ENCODE measurements at regions not wholly inside any gene's neighbourhood (a gene's known extent, or its start where the extent isn't known, plus 50 kb on each side); places are given as distances from the start of the nearest gene placed in this dataset.

DNA sequence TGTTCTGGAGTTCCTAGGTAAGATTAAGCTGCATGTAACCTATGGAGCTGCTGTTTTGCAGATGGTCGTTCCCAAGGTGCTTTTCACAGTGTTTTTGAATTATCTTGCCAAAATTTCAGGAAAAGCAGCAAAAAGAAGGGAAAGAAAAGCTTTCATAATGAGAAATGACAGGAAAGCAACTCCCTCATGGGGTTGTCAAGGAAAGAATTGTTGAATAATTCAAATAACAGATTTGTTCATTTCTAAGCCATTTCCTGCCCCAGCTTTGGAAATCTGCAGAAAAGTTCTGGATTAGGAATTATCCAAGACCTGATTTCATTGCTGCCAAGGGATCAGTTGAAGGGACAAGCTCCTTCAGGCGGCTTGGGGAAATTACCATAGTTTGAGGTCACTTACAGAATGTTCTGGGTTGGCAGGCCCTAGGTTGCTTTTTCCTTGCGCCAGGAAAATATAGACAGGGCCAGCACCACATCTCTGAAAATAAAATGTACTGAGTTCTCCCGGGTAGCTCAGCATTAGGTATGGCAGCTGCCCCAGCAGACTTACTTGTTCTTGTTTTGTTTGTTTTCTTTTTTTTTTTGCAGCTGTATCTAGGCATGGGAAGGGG is 354.7 kb downstream of the STIM2 start:
- H3K4me2 ChIP-seq: no peak overlapping the region
- H3K36me3 ChIP-seq: no peaks in the 10 kb centered on the region
- H3K27me3 ChIP-seq: no peaks in the 10 kb centered on the region
- no peak overlapping the region for H3K4me3 ChIP-seq
- H4K20me1 ChIP-seq: no peaks in the 10 kb centered on the region
- H3K9ac ChIP-seq: no peak overlapping the region
- no peak for TF ChIP-seq Cebpa-rat (IDR thresholded peaks at IDR 0.05)
- no peaks in the 10 kb centered on the region for H3K4me1 ChIP-seq
- no peak overlapping the region for H3K27ac ChIP-seq
- H3K9me3 ChIP-seq (replicated peaks in 1 of 11): no peaks in the 10 kb centered on the region

DNA sequence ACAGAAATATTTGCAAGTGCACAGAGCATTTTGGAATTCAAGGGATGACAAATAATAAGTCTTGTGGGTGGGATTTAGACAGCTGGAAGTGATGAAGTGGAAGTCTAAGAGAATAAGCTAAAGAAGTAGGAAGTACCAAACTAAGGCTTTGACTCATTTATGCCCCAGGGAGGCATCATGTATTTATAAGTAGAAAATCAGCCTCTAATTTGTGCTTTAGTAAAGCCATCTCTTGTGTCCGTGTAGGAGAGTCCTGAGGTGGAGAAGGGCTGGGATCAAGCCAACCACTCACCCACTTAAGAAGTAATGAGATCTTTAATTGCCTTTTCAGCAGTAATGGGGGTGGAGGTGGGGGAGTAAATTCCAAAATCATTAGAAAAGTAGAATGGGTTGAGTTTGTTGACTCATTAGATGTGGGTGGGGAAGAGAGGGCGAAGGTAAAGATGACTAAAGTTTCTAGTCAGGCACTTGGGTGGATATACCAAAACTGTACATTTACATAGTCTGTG is 356.7 kb downstream of the STIM2 start:
- no peak for TF ChIP-seq Cebpa-rat (IDR thresholded peaks at IDR 0.05)
- Histone ChIP-seq H3K27ac (no peak overlapping the region), H3K27me3 (no peaks in the 10 kb centered on the region), H4K20me1 (no peaks in the 10 kb centered on the region), H3K9ac (no peak overlapping the region), H3K4me1 (no peaks in the 10 kb centered on the region), H3K9me3 (replicated peaks in 1 of 11) (peaks cover 0 to 3% (median 0%) of the 10 kb centered on the region in 11 experiments; a peak in 1 of 22 replicates), H3K4me2 (no peak overlapping the region), H3K36me3 (no peaks in the 10 kb centered on the region), H3K4me3 (no peak overlapping the region)

DNA sequence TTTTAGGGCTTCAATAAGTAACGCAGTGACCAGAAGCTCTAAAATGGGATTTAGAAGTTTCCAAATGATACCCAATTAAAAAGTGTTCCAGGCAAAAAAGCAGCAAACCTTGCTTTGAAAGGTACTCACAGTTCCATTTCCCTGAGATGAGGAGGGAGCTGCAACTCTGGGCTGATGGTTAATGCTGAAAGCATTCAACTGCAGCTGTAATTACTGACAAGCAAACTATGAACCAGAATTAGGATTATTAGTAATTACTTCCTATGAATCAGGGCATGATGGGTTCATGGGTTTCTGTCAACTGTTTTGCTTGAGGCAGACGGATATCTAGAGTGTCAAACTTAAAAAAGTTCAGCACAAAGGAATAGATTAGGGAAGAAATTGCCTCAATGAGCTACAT is 357.4 kb downstream of the STIM2 start:
- no peak overlapping the region for H3K4me2 ChIP-seq
- H3K27ac ChIP-seq: no peak overlapping the region
- H3K36me3 ChIP-seq: no peaks in the 10 kb centered on the region
- no peak overlapping the region for H3K9ac ChIP-seq
- H3K4me1 ChIP-seq: no peaks in the 10 kb centered on the region
- H4K20me1 ChIP-seq: no peaks in the 10 kb centered on the region
- TF ChIP-seq Cebpa-rat (IDR thresholded peaks at IDR 0.05): no peak
- H3K4me3 ChIP-seq: no peak overlapping the region
- H3K9me3 ChIP-seq (replicated peaks in 1 of 11): peaks cover 0 to 3% (median 0%) of the 10 kb centered on the region in 11 experiments; a peak in 1 of 22 replicates
- no peaks in the 10 kb centered on the region for H3K27me3 ChIP-seq

DNA sequence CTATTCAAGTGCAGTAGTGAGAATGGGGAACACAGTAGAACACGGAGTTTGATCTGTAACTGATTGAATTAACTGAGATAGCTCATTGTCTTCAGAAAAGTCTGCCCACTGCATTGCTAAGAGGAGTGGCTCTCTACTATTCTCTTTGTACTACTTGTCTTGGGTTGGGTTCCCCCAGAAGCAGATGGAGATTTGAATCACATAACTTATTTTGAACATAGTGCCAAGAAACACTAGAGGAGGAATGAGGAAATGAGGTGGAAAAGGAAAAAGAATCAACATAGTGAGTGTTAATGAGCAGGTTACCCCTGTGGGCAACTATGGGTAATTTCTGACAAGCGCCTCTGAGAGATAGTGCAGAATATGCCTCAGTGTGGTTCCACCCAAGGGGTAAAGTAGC is 362.7 kb downstream of the STIM2 start:
- H3K27ac ChIP-seq: no peak overlapping the region

DNA sequence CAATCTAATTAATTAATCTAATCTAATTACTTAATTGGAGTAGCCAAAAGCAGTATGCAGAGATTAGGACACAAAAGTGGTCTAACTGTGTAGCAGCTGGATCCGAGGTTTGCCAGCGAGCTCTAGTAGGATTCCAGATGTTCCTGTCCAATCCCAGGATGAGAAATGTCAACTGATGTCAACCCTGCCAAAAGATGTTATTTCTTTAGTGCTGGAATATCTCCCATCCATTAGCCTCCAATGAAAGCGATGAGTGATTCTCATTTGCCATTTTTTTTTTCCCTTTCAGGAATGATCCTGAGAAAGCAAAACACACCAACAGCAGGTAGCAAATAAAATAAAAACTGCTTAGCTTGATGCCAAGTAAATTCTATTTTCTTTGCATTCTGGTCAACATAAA is 372.9 kb downstream of the STIM2 start:
- Histone ChIP-seq H3K27me3 (no peaks in the 10 kb centered on the region), H3K4me2 (no peak overlapping the region), H3K27ac (no peak overlapping the region), H4K20me1 (no peaks in the 10 kb centered on the region), H3K4me1 (no peaks in the 10 kb centered on the region), H3K9me3 (replicated peaks in 1 of 11) (no peaks in the 10 kb centered on the region), H3K36me3 (no peaks in the 10 kb centered on the region), H3K9ac (no peak overlapping the region), H3K4me3 (no peak overlapping the region)
- TF ChIP-seq Cebpa-rat (IDR thresholded peaks at IDR 0.05): no peak

More for the DNA sequence above, 362.7 kb downstream of the STIM2 start:
- TF ChIP-seq Cebpa-rat (IDR thresholded peaks at IDR 0.05): no peak
- Histone ChIP-seq H3K4me1 (no peaks in the 10 kb centered on the region), H4K20me1 (no peaks in the 10 kb centered on the region), H3K4me2 (no peak overlapping the region), H3K4me3 (no peak overlapping the region), H3K27me3 (no peaks in the 10 kb centered on the region), H3K9me3 (replicated peaks in 1 of 11) (peaks cover 0 to 3% (median 0%) of the 10 kb centered on the region in 11 experiments; a peak in 1 of 22 replicates), H3K36me3 (no peaks in the 10 kb centered on the region), H3K9ac (no peak overlapping the region)

DNA sequence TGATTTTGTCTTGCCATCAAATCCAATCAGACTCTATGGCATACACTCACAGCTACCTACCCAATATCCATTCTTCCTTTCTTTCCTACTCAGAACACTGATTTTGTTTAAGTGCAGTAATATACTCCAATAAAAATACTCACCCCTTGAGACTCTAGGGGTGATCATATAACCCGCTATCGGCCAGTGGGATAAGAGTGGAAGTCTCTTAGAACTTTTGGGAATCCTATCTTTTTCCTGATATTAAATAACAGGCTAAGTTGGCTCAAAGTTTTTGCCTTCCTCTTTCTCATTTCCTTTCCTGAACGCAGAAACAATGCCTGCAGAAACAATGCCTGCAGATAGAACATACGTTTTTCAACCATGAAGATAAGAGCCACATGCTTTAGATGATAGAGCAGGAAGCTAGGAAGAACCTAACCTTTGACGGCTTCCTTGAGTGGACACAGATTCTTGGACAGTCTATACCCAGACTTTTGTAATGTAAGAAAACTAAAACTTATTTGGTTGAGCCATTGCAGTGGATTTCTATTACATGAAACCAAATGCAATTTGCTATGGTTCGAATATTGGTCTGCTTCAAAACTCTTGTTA is 373.8 kb downstream of the STIM2 start:
- Histone ChIP-seq H3K4me1 (no peaks in the 10 kb centered on the region), H3K9me3 (replicated peaks in 1 of 11) (no peaks in the 10 kb centered on the region), H3K4me3 (no peak overlapping the region), H3K4me2 (no peak overlapping the region), H4K20me1 (no peaks in the 10 kb centered on the region), H3K27ac (no peak overlapping the region), H3K36me3 (no peaks in the 10 kb centered on the region), H3K9ac (no peak overlapping the region), H3K27me3 (no peaks in the 10 kb centered on the region)
- no peak for TF ChIP-seq Cebpa-rat (IDR thresholded peaks at IDR 0.05)

DNA sequence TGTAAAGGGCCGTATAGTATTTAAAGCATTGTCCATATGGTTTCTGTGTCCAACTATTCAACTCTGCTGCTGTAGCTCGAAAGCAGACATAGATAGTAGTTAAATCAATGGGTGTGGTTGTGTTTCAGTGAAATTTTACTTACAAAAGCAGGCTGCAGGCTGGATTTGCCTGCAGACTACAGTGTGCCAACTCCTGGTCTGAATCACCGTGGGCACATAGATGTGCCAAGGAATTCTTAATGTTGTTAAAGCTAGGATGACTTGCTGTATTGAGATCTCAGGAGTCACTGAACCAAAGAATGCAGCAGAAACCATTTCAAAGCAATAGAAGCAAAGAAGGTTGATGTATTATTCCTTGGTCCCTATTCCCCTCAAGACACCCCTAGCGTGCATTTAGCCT is 379.0 kb downstream of the STIM2 start:
- no peak overlapping the region for H3K4me2 ChIP-seq
- TF ChIP-seq Cebpa-rat (IDR thresholded peaks at IDR 0.05): no peak
- H3K9me3 ChIP-seq (replicated peaks in 1 of 11): peaks cover 0 to 9% (median 0%) of the 10 kb centered on the region in 11 experiments; a peak in 2 of 22 replicates
- no peak overlapping the region for H3K4me3 ChIP-seq
- H3K4me1 ChIP-seq: no peaks in the 10 kb centered on the region
- H4K20me1 ChIP-seq: no peaks in the 10 kb centered on the region
- no peak overlapping the region for H3K9ac ChIP-seq
- no peaks in the 10 kb centered on the region for H3K27me3 ChIP-seq
- no peak overlapping the region for H3K27ac ChIP-seq
- no peaks in the 10 kb centered on the region for H3K36me3 ChIP-seq

DNA sequence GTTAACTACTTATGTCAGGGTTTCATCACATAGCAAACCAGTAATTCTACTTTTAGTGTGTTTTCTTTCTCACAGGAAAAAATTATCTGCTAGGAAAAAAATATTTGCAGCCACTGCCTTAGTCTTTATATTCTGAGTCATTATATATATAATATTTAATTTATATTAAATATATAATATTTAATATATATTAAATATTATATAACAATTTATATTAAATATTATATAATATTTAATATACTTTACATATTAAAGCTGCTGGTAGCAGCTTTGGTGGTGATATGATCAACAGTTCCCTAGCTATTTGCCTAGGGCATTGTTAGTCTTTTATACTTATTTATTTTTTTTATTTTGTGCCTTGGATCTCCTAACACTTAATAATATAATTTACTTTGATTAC is 381.6 kb downstream of the STIM2 start:
- TF ChIP-seq Cebpa-rat (IDR thresholded peaks at IDR 0.05): no peak
- Histone ChIP-seq H3K27ac (no peak overlapping the region), H3K9me3 (replicated peaks in 1 of 11) (peaks cover 0 to 9% (median 0%) of the 10 kb centered on the region in 11 experiments; a peak in 2 of 22 replicates), H3K27me3 (no peaks in the 10 kb centered on the region), H4K20me1 (no peaks in the 10 kb centered on the region), H3K4me3 (no peak overlapping the region), H3K4me1 (no peaks in the 10 kb centered on the region), H3K4me2 (no peak overlapping the region), H3K9ac (no peak overlapping the region), H3K36me3 (no peaks in the 10 kb centered on the region)

DNA sequence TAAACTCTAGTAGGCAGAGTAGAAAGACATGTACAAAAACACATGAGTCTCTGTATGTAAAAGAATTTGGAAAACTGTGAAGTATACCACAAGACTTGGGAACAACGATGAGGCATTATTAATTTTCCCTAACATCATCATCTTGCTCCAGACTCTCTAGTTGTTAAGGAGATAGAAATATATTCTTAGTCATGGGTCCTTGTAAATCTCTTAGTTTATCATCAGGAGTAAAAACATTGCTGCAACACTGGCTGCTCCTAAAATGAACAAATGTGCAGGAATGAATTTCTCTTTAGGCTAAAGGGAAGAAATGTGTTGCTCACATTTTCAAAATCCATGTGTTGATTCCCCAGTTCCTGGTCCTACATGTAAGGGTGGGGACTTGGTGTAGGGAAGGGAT is 384.6 kb downstream of the STIM2 start:
- Histone ChIP-seq H3K4me3 (no peak overlapping the region), H3K27ac (no peak overlapping the region)
- TF ChIP-seq Cebpa-rat (IDR thresholded peaks at IDR 0.05): no peak

DNA sequence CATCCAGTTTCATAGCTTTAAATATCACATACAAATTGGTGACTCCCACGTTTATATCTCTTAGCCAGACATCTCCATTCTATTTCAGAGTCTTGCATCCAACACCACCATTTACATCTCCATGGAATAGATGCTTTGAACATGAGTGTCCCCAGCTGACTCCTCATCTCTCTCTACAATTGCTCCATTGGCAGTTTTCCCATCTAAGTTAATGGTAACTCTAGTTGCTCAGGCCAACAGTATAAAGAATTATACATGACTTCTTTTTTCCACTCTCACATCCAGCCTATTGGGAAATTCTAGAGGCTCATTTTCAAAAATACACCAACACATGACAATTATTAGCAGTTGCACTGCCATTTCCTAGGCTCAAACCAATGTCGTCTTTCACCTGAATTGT is 388.2 kb downstream of the STIM2 start:
- peaks cover 0 to 7% (median 0%) of the 10 kb centered on the region in 11 experiments; a peak in 1 of 22 replicates for H3K9me3 ChIP-seq (replicated peaks in 1 of 11)
- no peak overlapping the region for H3K4me3 ChIP-seq
- no peak overlapping the region for H3K27ac ChIP-seq
- H3K4me1 ChIP-seq: no peaks in the 10 kb centered on the region
- no peak for TF ChIP-seq Cebpa-rat (IDR thresholded peaks at IDR 0.05)
- H3K4me2 ChIP-seq: no peak overlapping the region
- no peaks in the 10 kb centered on the region for H4K20me1 ChIP-seq
- no peaks in the 10 kb centered on the region for H3K36me3 ChIP-seq
- H3K27me3 ChIP-seq: no peaks in the 10 kb centered on the region
- H3K9ac ChIP-seq: no peak overlapping the region

More for the DNA sequence above, 384.6 kb downstream of the STIM2 start:
- Histone ChIP-seq H3K4me2 (no peak overlapping the region), H3K9ac (no peak overlapping the region), H3K36me3 (no peaks in the 10 kb centered on the region), H3K9me3 (replicated peaks in 1 of 11) (peaks cover 0 to 8% (median 0%) of the 10 kb centered on the region in 11 experiments; a peak in 2 of 22 replicates), H3K4me1 (no peaks in the 10 kb centered on the region), H3K27me3 (no peaks in the 10 kb centered on the region), H4K20me1 (no peaks in the 10 kb centered on the region)

Data from BLaER1 treated with 17β-estradiol and CSF1 and Interleukin-3, amounts not matched to agents 10 nM and 100 nM (cell line).